Endometrium (tissue), 2 donors: ENCODE measurements at regions not wholly inside any gene's neighbourhood (a gene's known extent, or its start where the extent isn't known, plus 50 kb on each side); places are given as distances from the start of the nearest gene placed in this dataset.
"Not testable (repeated sequence)": the region's sequence is repeated elsewhere in the genome, so short reads cannot be mapped to it uniquely, and the experiment has no call there.

ENCODE experiments used
- FAIRE-seq: peaks from 2 replicates; lab custom pipeline; 2012; peaks lifted over from hg19 to GRCh38; lab: Jason Lieb, UNC
- donor health status: control.
- donor health status: control.

GRCh38 chr6:103294376-103294775 is 1565.3 kb downstream of the HACE1 start:
- FAIRE-seq: not testable (repeated sequence)

DNA sequence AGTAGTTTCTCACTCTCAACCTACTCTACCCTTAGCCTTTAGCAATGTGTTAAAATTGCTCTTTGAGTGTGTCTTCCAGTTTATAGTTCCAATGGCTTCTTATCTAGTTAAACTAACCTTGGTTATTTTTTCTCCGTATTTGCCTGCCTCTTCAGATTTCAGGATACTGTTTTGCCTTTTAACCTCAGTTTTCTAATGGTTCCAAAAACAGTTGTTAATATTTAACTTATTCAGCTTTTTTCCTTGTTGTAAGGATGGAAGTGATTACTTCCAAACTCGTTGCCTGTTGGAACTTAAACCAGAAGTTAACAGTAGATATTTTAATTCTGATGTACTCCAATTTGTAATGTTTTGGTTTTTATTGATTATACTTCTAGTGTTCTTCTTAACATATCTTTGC is 1574.9 kb downstream of the HACE1 start:
- FAIRE-seq: no peak

- no peak for FAIRE-seq
Observed at GRCh38 chr6:103280417-103280816, 1579.3 kb downstream of the HACE1 start.

GRCh38 chr6:103277936-103278335 is 1581.8 kb downstream of the HACE1 start:
- no peak for FAIRE-seq

GRCh38 chr6:103273048-103273447 is 1586.7 kb downstream of the HACE1 start:
- no peak for FAIRE-seq

GRCh38 chr6:103269581-103269980 is 1590.1 kb downstream of the HACE1 start:
- no peak for FAIRE-seq

DNA sequence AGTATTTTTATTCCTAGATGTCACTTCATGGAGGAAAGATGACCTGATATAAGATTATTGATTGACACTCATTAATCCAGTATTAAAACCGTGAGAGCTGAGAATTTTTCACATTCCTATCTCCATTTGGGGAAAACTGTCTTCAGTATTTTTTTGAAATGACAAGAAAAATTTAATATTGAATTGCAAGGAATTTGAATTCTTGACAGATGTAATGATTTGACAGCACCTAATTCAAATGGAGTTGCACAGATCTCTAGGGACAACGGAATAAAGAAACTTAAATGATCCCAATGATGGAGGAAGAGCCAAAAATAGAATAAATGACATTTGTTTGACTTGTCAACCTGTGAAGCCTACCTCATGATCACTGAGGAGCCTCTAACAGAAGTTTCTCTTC is 1591.4 kb downstream of the HACE1 start:
- FAIRE-seq: no peak

- no peak for FAIRE-seq
Observed at GRCh38 chr6:103264020-103264419, 1595.7 kb downstream of the HACE1 start.

GRCh38 chr6:103255132-103255531 is 1604.6 kb downstream of the HACE1 start:
- no peak for FAIRE-seq

- FAIRE-seq: no peak
Observed at GRCh38 chr6:103236923-103237322, 1622.8 kb downstream of the HACE1 start.

DNA sequence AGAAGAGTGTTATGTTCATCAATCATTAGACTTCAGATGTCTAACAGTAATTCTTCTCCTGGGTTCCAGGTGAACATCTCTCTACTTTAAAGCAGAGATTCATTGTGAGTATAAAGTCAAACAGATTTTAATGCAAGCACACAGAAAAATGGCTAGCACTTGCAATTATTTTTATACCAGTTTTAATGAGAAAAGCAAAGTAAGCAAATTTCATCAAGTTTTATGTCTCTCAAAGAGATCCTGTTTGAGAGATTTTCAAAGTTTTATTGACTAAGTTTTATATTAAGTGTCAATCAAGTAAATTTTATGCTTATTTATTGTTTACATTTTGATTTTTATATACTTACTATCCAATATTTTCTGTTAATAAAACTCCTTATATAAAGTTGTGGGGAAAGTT is 1628.5 kb downstream of the HACE1 start:
- no peak for FAIRE-seq

- FAIRE-seq: no peak
Observed at GRCh38 chr6:103215847-103216246, 1643.9 kb downstream of the HACE1 start.

DNA sequence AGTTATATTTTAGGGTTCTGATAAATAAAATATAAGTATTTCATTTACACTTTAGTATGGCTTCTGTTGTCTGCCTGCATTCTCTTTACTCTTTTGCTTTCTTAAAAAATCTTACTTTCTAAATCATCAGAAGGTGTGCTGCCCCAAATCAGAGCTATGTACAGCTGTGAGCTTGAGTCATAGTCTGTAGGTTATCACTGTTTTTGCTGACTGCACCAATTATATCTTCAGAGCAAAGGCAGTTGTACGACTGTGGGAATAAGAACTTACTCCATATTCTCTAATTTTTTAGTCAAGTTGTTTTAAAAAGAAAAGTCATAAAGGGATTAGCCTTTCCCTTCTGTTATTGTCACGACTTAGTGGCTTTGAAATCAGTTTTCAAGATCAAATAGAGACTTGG is 1649.0 kb downstream of the HACE1 start:
- FAIRE-seq: no peak

- no peak for FAIRE-seq
Observed at GRCh38 chr6:103198386-103198785, 1661.3 kb downstream of the HACE1 start.

DNA sequence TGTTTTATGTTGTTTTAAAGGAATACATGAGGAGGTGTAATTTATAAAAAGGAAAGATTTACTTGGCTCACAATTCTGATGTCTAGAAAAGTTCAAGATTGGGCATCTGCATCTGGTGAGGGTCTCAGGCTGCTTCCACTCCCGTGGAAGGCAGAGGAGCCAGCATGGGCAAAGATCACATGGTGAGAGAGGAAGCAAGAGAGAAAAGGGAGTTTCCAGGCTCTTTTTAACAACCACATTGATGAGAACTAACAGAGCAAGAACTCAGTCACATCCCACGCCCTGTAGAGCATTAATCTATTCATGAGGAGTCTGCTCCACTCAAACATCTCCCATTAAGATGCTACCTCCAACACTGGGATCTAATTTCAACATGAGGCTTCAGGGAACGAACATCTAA is 1666.3 kb downstream of the HACE1 start:
- FAIRE-seq: no peak

- FAIRE-seq: no peak
Observed at GRCh38 chr6:103191391-103192093, 1668.2 kb downstream of the HACE1 start.

- FAIRE-seq: no peak
Observed at GRCh38 chr6:103184776-103185175, 1674.9 kb downstream of the HACE1 start.

GRCh38 chr6:103183831-103184411 is 1675.8 kb downstream of the HACE1 start:
- no peak for FAIRE-seq

GRCh38 chr6:103178193-103178592 is 1681.5 kb downstream of the HACE1 start:
- FAIRE-seq: no peak

- no peak for FAIRE-seq
Observed at GRCh38 chr6:103177791-103178190, 1681.9 kb downstream of the HACE1 start.

DNA sequence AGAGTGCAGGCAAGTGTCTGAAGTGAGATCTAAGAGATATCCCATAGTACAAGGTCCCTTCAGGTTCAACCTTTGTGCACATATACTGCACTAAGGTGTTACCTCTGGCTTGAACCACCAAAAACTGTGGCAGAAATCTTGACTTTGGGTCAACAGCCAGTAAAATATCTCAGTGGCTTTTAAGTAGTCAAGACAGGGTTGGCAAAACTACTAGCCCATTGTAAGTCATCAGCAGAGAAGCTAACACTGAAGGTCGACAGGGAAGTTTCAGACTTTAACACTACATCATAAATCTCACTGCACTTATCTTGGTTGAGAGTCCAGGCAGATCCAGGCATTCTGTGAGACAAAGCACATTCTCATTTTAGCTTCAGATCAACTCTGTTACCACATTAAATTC is 1684.7 kb downstream of the HACE1 start:
- no peak for FAIRE-seq

DNA sequence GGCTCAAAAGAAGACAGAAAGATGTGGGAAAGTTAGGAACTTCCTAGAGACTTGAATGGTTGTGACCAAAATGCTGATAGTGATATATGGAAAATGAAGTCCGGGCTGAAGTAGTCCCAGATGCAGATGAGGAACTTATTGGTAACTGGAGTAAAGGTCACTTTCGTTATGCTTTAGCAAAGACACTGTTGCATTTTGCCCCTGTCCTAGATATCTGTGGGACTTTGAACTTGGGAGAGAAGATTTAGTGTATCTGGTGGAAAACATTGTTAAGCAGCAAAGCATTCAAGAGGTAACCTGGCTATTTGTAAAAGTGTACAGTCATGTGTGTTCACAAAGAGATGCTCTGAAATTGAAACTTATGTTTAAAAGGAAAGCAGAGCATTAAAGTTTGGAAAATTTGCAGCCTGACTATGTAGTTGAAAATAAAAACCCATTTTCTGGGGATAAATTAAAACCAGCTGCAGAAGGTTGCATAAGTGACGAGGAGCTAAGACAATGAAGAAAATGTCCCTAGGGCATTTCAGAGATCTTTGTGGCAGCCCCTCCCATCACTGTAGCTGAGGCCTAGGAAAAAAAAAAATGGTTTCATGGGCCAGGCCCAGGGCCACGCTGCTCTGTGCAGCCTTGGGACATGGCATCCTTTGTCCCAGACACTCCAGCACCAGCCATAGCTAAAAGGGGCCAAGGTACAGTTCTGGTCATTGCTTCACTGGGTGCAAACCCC is 1692.2 kb downstream of the HACE1 start:
- FAIRE-seq: no peak

DNA sequence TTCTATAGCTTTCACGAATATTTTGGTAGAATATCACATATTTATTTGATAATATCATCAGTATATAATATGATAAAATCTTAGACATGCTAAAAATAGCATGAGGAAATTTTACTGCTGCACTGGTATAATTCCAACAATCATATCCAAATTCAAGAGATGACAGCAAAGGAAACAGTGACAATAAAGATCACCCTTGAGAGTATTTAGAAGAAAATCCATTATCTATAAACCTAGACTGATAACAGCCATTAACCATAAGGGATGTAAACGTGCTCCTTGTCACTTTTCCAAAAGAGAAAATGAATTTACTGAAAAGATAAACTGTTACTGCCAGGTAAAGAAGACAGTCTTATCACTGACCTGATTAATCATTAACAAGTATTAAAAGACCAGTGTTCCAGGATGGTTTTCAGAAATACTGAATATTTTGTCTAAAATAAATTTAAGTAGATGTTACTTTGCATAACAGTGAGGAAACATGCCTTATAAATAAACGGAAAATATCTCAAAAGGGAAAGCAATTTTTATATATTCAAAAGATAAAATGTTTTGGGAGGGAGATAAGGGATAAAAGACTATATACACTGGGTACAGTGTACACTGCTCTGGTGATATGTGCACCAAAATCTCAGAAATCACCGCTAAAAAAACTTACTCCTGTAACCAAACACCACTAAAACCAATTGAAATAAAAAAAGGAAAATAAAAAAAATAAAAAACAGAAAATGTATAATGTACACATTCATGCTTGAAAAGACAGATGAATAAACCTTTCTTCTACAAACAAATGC is 1704.7 kb downstream of the HACE1 start:
- FAIRE-seq: no peak
